NCI-H2171 treated with DMSO at 0.1 percent for 48 hours (cell line): ENCODE measurements at regions not wholly inside any gene's neighbourhood (a gene's known extent, or its start where the extent isn't known, plus 50 kb on each side); places are given as distances from the start of the nearest gene placed in this dataset.
"Not testable (repeated sequence)": the region's sequence is repeated elsewhere in the genome, so short reads cannot be mapped to it uniquely, and the experiment has no call there.

Source experiments
- DNase-seq: peaks from one replicate; lab custom pipeline; 2025; lab: John Stamatoyannopoulos, UW

DNA sequence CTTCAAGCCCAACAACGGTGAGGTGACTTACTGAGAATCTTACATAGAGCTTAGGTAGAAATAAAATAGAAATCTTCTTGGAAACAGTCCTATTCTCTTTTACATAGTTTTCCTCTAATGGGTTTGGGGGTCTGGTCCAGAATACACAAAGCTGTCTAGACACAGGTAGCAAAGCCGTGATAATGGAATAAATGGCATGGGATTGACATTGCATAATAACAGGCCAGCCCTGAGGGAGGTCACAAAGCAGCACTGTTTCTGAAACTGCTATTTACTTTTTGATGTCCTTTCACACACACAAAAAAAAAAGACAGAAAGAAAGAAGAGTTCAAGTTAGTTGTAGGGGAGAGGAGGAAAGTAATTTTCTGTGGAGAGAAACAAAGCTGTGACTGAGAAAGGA lies 364.8 kb upstream of the SORCS1 start:
- DNase-seq: no peak

DNA sequence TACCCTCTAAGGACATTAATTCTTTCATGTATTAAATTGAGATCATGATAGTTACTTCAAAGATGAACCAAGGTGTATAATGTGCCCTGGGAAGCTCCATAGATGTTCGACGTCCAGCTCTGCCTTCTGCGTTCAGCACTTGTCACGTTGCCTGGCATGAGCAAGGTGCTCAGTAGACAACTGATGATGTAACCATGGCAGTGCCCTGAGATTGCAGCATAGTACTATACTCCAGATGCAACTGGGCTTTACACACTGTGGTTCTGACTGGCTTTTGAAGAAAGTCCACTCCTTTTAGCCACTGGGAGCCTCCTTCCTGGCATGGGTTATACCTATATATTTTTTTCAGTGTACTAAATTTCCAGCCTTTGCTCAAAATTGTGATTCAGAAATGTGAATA lies 355.8 kb upstream of the SORCS1 start:
- DNase-seq: no peak

DNA sequence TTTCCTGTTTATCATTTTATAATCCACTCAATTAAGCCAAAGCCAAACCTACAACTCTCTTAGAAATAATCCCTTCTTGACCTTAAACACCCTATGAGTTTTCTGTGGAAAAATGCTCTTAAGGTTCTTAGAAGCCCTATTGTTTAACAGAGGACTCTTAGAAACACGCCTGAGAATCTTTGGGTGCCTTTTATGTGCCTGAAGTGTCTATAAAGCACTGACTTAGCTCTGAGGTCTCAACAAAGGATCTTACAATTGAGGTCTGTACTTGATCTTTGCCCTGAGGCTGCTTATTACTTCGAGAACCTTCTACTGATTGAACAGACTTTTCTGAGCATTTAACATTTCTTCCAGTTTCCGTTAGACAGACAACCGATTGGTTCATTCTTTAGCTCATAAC lies 353.3 kb upstream of the SORCS1 start:
- DNase-seq: no peak

DNA sequence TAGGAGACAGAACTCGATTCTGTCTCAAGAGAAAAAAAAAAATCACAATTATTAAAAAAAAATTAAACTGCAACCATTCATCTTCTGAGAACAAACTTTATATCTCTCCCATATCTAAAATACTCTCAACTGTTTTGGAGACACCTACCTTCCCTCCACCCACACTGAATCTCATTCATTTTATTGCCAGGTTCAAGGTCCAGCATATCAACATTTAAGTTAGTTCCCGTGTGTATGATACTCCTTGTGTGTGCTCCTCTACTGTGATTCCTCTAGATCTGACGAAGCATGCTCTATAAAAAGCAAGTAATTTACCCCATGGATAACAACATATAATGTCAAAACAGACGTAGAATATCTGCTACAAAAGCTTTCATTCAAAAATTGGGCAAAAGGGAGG lies 351.8 kb upstream of the SORCS1 start:
- DNase-seq: no peak

DNA sequence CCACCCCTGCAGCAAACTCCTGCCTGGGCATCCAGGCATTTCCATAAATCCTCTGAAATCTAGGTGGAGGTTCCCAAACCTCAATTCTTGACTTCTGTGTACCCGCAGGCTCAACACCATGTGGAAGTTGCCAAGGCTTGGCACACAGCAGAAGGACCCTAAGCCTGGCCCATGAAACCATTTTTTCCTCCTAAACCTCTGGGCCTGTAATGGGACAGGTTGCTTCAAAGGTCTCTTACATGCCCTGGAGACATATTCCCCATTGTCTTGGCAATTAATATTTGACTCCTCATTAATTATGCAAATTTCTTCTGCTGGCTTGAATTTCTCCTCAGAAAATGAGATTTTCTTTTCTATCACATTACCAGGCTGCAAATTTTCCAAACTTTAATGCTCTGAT lies 339.5 kb upstream of the SORCS1 start:
- not testable (repeated sequence) for DNase-seq

DNA sequence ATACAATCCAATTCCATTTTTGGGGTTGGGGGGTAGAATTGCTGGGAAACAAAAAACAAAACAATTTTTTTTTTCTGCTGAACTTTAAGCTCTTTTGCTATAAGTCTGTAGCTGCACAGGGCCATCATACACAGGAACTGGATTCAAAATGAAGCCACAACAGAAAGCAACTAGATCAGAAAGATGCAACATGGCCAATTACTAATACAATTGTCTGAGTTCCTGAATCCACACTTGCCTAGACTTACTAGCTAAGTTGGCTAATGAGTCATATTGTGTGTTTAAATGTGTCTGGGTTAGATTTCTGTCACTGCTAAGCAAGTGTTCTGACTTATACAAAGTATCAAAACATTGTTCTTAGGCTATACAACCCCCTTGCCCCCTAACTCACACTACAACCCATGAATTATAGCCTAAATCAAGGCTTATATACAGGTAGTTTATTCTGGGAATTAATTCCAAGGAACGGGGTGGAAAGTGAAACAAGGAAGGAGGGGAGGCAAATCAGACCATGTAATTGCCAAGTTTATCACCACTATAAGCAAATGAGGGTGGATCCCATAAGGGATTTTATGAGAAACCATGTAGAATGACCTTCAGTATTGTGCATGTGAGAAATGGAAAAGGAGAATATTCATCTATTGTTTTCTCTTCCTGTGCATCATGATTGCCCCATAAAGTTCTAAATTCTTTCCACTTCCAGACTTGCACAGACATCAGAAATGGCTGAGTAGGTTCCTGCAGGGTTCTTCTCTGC lies 337.9 kb upstream of the SORCS1 start:
- DNase-seq: no peak

DNA sequence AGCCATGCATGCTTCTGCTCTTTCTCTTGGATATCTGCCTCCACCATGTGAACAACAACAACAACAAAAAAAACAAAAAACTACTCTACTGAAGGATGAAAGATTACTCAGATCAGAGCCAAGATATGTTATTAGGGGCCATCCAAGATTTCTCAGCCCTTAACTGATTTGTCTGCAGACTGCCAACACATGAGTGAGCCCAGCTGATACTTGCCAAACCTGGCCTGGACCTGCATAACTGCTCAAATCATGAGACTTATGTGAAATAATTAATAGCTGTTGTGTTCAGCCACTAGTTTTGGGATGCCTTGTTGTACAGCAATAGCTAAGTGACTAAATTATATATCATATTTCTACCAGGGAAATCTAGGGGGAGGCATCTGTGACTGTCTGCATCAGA lies 334.5 kb upstream of the SORCS1 start:
- DNase-seq: no peak

DNA sequence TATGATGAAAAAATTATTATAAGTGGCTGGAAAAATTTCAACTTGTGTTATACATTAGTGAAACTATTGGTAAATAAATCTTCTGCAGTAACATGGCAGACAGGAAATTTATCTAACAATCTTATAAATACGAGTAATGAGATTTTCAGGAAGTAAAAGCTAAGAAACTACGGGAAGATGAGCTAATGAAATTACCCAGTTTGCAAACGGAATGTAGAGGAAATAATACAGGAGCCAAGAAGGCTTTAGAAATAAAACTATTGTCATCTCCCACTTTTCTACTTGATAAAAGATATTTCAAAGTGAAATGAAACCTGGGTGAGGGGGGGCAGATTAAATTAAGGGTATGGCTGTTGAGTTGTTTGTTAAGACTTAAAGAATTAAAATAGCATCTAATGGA lies 332.5 kb upstream of the SORCS1 start:
- DNase-seq: no peak

DNA sequence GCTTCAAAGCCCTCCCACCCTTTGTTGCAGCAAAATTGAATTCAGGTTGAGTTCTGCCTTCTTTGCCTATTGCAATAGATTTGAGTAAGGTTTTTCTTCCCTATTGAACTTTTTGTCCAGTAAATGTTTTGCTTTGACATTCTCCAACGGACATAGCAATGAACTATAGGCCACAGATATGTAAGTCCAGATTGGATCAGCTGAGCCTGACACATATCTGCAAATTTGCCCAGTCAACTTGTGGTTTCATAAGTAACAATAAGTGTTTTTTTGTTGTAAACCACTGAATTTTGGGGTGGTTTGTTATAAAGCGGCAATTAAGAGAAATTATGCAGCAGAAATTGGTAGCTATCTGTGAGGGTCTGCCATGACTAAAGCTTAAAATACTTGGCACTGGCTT lies 332.1 kb upstream of the SORCS1 start:
- no peak for DNase-seq

DNA sequence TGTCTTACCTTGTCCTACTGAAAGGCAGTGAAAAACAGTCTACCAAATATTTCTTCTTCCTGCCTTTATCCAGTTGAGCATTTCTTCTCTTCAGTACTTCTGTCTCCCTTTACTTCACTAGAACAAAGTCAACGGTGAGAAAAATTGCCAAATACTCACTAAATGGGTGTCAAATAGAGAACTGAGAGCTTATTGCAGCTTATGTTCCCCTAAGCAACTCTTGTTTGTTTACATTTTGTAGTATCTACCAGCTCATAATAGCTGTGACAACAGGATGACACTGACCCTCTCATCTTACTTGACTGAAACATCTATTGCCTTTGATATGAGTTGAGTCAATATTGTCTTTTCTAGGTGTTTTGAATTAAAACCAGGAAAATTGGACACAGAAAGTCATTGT lies 327.9 kb upstream of the SORCS1 start:
- DNase-seq: no peak

DNA sequence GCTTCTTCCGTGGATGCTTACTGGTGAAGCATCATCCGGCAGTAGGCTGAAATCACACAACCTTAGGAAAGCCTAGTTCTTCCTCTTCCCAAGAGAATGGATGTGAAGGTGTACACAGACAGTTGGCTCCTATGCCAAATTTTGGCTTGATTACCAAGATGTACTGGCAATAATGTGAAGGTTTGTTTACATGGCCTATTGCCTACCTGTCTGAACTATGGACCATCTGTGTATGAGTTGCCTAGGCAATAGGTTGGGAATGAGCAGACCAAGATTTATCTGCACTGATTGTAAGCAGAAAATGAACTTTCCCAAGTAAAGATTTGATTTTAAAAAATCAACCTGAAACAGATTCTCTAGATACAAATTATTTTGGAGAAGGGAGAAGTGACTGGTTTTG lies 325.9 kb upstream of the SORCS1 start:
- no peak for DNase-seq

DNA sequence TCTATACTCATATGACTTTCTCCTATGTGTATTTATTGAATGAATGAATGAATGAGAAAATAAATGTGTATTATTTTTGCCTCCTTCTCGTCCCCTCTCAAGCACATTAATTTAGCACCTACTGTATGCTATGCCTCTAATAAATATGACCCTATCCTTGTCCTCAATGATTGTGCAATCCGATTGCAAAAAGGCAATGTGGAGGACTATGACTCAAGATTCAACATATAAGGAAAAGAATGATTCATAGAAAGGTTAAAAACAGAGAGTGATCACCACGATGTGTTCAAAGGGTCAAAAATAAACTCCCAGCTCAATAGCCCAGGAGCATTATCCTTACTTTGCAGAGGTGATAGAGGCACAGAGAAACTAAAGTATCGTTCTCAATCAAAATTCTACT lies 322.8 kb upstream of the SORCS1 start:
- no peak for DNase-seq

DNA sequence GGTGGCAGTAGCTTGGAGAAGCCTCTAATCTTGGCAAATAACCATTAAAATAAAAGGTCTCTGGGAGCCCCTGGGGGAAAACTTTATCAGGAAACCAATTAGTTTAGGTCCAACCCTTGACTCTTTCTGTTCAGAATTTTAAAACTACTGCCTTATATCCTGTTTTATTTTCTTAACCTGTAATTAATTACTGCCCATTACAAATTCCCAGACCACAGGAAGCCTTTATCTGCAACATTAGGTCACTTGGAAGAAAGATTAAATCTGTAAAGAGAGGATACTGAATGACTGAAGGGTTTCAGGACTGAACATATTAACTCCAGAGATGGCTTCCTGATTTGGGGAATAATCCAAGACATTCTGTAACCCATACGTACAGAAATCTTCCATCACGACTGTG lies 320.5 kb upstream of the SORCS1 start:
- no peak for DNase-seq

DNA sequence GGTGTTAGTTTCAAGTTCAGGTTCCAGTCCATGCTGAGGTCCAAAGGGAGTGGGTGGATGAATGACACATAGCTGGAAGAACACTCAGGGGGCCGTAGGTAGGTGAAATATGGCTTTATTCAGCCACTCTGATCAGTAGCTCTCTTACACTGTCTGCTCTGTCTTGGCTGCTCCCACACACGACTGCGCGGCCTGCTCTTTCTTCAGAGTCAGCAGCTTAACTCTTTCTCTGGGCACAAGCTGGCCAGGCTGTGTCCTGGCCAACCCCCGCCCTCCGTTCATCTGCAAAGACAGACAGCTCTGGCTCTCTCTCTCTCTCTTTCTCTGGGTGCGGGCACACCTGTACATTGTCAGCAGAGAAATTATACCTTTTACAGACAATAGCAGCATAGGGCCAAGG lies 317.4 kb upstream of the SORCS1 start:
- no peak for DNase-seq

DNA sequence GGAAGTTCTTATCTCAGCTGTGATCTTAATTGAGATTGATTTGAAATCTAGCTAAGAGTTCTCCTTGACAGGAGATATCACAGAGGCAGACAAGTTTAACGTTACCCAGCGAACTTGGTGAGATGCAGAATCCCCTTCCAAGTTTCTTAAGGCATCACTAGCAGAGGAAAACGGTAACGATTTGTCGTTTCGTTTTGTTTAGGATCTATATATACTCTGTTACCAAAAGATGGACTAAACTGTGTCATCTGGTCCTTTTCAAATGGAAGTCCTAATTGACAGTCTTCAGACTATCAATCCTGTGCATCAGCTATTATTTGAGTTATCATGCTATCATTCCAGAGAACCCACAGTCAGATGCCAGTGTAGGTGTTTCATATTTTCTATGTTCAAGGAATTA lies 316.7 kb upstream of the SORCS1 start:
- DNase-seq: no peak

DNA sequence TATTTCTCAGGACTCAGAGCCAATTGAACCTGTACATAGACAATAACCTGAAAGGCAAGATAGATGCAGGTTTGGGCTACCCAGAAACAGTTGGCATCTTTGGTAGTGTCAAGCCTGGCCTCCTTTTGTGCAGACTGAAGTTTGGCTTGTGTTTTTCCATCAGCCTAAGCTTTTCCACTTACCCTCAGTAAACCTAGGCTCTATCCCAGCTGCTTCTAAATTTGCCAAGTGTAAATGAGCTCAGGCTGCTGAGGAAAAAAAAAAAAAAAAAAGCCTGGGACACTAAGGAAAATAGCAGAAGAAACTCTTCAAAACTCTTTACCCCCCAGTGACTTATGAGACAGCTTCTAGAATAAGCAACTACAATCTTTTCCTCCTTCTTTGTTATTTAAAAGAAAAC lies 316.3 kb upstream of the SORCS1 start:
- DNase-seq: no peak

DNA sequence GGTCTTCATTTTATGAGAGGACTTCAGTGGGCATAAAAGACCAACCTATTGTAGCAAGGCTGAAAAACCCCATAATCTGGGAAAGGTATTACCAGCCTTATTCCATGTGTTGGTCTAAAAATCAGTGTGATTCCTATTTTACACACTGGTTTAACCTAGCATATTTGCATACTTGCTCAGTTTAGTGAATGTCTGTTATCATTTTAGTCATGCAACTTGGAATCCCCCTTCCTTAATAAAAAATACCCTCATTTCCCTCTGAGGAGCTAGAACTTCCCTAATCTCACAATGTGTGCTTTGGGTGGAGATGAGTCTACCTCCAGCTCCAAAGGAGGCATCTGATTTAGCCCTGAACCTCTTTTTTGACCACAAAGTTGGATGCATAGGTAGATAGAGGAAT lies 312.8 kb upstream of the SORCS1 start:
- DNase-seq: no peak

DNA sequence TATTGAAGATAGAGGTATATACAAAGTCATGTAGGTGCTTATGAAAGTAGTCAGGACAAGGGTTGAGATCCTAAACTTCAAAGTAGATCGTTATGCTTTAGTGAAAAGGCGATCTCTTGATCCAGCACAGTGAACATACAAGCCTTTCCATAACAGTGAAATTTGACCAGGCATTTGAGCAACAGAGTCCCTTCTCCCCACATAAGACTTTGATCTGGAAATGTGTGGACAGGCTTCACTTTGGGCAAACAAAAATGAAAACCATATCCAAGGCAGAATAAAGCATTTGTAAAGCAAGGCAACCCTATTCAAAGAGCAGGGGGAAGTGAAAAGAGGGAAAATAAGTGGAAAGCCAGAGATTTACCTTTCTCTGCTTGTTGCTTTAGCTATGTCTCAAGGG lies 311.9 kb upstream of the SORCS1 start:
- DNase-seq: no peak

DNA sequence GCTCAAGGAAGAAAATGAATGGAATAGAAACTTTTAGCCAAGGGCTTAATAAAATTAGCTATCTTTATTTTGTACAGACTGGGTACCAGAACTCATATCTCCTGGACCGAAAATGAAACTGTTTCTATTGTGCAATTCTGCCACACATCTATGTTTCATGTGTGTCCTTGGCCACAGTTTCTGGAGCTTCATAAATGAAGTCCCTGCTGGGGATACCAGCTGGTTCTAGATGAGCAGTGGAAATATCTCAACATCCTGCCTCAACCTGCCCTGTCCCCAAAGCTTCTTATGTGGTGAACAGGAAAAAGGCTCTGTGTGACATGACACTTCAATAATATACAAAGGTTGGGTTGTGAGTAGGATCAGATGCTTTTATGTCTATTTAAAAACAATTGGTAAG lies 310.1 kb upstream of the SORCS1 start:
- no peak for DNase-seq

DNA sequence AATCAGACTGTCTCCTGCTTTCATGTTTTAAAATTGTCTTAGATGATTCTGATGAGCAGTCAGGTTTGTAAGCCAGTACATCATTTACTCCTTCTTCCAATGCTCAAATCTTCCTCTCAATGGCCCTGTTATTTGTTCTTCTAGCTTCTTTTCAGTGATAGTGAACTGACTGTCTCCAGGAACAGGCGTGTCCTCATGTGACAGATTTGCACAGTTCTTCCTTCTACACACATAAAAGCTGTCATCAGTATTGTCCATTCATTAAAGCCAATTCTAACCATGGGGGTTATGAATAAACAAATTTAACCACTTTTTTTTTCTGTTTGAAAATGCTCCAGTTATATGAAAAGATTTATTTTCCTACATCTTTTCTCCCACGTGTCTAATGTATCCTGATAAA lies 308.7 kb upstream of the SORCS1 start:
- DNase-seq: no peak

DNA sequence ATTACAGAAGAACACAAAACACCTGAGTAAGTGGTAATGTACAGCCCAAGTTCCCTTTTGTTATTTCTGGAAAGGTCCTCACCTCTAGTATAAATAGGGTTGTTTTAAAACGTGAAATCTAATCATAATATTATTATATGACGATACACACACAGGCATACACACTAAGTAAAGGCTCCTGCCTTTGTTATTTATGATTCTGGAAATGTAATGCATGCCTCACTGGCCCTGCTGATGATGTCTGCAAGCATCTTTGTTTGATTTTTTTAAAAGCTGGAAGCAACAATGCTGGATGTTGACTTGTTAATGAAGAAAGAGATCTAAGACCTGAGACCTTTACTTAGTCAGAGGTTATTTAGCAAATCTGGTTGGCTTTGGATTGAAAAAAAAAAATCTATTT lies 307.4 kb upstream of the SORCS1 start:
- no peak for DNase-seq

DNA sequence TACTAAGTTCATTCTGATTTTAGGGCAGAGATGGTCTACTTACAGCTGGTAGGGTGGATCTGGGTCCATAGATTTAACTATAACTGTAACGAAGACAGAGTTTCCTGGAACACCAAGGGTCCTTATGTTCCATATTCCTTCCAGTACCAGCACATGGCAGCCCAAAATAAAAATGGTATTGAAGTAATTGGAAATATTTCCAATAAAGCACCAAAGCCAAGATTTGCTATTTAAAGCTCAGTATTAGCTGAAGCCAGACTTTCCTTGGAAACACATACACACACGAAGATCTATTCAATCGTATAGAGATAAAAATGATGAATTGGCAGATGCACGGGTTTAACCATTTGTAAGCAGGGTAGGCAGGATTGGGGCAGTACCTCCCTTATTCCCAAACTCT lies 289.1 kb upstream of the SORCS1 start:
- no peak for DNase-seq

DNA sequence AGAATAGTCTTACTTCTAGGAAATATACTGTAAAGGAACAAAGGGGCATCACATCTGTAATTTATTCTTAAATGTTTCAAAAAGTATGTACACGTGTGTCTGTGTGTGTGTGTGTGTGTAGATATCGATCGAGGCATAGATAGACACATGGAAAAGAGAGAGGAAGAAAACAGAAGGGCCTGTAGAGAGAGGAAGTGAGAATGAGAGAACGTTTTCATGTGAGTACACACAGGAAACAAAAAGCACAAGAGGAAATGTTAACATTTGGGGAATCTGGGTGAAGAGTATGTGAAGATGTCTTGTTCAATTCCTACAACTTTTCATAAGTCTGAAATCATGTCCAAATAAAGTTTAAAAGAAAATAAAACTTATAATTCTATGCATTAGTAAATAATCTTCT lies 286.5 kb upstream of the SORCS1 start:
- DNase-seq: no peak

DNA sequence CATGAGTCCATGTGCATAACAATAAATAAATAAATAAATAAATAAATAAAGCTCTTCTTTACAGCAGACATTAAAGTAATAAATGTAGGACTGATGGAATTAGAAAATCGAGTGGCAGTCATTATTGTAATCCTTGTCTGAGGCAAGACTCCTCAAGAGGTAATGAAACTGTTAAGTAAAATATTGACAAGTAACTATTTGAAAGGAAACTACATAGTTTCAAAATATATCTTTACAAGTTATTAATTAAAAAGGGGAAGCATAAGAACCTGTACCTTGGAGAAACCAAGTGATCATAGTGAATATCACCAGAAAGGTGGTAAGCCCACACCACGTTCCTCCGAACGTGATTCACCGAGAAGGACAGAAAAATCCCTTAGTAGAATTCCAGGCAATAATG lies 285.6 kb upstream of the SORCS1 start:
- no peak for DNase-seq

DNA sequence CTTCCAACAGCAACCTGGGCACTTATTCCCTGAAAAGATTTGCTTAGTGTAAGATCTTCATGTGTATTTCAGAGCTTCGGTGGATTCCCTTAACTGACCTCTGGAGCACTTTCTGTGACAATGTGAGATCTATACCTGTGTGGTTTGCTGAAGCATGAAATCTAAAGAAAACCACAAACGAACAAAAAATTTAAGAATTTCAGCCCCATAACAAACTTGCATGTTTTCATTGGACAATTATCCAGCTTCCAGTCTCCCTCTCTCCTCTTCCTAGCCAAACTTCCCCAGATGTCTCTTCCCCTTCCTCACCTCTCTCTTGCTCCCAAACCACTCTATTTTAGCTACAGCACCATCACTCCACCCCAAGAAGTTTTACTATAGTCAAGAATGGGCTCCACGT lies 279.9 kb upstream of the SORCS1 start:
- DNase-seq: no peak
